HS-27A (cell line): ENCODE measurements at regions not wholly inside any gene's neighbourhood (a gene's known extent, or its start where the extent isn't known, plus 50 kb on each side); places are given as distances from the start of the nearest gene placed in this dataset.

Source experiments
- DNase-seq: peaks from one replicate; pipeline ENCODE4 v3.0.0-alpha.2; 2012; ENCODE audit warnings: low read depth, missing footprints

DNA sequence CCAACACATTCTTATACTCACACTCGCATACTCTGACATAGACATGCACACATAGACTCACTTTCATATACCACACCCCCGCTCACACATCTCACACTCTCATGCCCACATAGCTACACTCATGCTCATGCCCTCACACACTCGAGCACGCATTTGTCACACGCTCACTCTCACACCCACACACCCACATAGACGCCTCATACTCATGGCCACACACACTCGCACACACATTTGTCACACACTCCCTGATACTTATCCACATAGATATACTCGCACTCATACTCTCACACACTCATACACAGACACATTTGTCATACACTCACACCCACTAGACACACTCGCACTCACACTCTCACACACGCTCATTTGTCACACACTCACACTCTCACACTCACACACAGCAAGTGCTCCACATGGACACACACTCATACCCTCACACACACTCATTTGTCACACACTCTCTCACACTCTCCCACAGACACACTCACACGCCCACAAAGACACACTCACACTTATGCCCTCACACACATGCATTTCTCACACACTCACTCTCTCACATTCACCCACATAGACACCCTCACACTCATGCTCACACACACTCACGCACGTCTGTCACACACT is 50.9 kb downstream of the TNP1 start:
- no peak for DNase-seq

DNA sequence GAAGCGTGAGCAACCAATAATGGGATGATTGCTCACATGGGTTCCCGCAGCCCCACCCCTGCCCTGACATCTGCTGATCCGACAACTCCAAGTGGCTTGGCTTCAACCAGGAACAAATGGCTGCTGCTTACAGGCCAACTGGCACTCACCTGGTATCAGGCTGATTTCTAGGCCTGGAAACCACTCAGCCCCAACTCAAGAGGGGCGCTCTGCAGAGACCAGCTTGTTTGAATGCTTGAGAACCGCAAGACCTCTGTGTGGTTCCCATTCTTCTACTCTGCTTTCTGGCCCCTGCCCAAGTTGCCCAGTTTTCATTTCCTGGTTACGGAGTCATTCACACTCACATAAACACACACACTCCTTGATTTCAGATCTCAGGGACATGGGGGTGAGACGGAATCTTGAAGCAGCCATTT is 52.0 kb downstream of the TNP1 start:
- DNase-seq, result no peak

DNA sequence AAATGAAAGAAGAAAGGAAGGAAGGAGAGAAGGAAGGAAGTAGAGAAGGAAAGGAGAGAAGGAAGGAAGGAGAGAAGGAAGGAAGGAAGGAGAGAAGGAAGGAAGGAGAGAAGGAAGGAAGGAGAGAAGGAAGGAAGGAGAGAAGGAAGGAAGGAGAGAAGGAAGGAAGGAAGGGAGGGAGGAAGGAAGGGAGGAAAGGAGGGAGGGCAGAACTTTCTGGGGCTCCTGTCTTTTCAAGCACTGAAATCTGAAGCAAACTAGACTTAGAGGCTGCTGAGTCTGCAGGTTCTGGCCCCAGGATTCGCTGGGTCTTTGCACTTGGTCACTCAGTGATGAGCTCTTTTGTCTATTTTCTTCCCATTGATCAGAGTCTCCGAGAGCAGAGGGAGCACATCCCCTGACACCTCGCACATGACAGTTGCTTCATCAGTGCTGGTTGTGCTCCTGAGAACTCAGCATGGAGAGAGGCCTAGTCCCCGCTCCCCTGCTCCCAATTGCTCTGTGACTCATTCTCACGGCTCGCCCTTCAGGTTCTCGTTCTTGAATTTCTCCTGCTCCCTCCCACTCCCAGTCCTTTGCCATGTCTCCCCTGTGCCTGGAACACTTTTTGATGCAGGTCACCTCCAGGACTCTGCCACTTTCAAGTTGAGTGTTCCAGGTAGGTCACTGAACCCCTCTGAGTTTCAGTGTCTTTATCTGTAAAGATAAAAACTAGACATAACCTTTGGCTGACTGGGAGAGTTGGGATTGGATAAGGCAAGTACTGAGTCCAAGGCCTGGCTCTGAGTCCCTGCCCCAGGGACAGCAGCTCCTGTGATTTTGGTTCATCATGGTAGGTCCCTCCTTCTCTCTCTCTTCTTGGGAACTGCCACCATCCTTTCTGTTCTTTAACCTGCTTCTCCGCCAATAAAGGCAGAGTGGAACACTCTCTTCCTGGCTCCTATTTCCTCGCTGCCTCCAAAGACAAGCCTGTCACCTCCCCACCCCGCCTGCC is 55.2 kb downstream of the TNP1 start:
- DNase-seq, result no peak

DNA sequence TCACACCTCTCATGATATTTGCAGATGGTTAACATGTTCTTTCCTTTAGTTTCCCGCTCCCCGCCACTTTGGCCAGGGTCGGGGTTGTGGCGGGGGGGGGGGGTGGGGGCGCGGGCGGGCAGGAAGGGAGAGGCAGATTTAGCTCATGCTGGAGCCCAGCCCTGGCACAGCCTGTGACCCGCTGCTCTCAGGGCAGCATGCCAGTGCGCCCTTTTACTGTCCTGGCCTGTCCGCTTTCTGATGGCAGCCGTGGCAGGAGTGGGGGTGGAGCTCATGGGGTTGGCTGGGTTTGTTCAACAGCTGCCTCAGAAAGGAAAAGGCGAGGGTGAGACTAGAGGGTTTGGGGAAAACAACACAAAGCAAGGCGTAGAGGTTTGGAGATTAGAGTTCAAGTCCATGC is 56.1 kb downstream of the TNP1 start:
- DNase-seq, result no peak

DNA sequence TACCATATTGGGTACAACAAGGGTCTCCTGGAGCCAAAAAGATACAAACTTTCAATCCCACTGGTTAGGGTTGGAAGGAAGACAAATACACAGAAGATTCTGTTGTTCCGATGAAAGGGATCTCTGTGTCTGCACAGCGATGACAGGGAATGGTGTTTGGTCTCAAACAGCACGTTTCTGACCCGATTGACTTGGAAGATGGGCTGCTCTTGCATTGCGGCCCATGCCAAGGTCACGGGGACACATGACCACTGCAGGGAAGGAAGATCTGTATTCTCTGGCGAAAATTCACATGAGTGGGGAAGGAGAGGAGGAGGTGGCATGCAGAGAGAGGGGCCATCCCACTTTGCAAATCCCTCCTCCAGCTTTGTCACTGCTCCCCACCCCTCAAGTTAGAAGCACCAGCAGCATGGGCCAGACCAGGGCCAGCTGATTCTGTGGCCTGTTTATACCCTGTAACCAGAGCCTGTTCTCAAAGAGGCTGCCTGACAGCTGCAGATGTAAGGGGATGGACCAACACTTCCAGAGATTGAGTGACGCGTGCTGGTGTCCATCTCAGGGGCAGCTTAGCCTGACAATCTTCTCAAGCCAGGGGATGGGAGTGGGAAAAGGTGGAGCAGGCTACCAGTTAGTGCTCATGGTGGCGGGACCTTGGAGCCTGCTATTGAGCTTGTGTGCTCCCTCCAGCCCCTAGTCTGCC is 57.2 kb downstream of the TNP1 start:
- DNase-seq, result no peak

DNA sequence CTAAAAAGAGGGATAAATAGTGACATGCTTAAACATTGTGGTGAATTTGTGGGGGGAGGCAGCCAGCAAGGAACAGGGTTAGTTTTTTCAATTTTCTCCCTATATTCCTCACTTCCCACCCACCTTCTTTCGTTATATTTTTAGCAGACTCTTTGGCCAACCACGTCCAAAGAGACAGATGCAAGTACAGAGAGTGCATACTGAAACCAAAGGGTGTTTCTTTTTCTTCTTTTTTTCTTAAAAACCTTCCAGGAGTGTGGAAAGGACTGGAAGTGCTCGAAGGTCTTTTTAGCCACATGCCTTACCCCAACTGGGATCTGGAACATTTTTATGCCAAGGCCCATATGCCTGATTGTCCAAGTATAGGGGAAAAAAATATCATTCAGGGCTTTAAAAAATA is 59.0 kb downstream of the TNP1 start:
- DNase-seq, result no peak

DNA sequence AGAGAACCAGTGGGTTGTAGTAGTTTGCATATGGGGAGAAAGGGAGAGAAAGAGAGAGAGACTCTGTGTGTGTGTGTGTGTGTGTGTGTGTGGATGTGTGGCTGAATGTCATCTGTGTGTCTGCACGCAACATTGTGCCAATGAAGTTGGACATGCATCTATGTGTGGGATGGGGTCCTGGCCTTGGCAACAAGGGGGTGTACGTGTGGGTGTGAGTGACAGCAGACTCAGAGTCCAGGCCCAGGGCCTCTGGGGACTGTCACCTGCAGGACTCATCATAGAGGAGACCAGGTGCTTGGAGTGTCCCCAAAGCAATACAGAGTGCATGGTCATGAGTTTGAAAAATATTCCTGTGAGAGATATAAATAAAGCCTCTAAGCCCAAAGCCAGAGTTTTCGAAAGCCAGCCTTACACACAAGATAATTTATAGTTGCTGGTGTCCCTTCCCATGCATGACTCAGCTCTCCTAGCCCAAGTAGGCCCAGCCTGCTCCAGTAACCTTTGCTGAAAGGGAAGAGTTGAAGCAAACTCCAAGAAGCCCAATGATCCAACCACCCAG is 59.9 kb downstream of the TNP1 start:
- no peak for DNase-seq

DNA sequence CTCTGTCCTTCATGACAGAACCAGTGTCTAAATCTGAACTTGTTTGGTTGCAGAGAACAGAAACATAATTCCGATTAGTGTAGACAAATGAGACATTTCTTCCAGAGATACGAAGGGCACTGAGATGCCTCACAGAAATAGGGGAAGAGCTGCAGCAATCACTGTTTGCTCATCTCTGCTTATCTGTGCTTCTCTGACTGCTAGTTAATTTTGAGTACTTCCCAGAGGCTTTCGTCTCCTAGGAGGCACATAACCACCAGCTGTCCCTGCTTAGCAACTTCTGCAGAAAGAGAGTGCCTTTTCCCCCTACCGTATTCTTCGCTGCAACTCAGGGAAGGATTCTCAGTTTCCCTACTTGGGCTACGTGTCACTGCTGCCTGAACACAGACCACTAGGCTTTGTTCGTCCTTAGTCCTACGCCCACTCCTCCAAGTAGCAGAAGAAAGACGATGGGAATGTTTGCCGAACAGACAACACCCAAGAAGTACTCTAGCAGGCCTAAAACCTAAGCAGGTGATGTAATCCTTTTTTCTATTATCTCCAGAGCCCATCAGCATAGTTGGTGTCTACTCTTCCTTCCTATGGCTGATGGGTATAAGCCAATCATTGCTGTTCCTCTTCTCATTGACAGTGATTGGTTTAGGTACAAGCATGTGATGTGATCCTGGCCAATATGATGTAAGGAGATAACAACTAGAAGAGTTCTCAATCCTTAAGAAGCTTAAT is 63.6 kb downstream of the TNP1 start:
- no peak for DNase-seq

DNA sequence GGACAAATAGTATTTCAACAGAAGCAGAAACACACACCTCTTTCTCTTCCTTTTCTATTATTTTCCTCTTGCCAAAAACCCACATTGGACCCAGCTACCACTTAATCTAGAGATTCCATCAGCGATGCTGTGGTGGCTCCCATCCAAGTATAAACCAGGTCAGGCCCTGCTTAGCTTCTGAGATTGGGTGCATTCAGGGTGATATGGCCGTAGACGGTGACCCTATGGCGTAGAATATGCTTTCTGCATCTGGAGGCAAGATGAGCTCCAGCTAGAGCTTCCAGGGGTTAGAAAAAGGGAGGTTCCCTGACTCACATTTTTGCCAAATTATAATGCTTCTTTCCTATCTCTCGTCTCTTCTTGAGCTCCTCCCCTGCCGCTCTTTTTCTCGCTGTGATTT is 66.5 kb downstream of the TNP1 start:
- no peak for DNase-seq

DNA sequence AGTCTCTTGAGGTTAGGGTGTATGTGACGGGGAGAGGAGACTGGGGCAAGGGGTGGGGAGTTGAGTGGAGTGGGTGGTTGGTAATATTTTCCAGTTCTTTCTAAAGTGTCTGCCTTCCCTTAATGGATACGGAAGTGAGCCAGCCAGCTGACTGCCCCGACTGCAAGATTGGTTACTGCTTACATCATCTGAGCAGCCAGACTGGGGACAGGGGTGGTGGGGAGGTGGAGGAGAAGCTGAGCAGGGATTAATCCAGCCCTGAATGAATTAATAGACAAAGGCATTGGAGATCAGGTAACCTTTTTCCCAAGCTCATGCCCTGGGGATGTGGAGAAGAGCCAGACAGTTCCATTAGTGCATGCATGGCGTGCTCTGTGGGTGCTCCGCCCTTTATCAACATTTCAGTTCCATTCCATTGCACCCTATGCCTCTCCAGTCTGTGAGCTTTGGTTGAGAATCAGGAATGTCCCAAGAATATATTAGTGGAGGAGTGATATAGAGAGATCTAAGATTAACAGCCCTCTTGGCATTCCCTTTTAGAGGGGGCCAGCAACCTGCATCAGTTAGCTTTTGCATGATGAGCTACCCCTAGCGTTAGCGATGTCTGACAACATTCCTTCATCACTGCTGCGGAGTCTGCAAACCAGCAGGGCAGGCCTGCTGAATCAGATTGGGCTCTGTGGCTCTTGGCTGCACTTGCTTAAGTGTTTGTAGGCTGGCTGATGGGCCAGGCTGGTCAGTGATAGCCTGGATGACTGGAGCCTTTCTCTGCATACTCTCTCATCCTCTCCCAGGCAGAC is 67.4 kb downstream of the TNP1 start:
- no peak for DNase-seq

DNA sequence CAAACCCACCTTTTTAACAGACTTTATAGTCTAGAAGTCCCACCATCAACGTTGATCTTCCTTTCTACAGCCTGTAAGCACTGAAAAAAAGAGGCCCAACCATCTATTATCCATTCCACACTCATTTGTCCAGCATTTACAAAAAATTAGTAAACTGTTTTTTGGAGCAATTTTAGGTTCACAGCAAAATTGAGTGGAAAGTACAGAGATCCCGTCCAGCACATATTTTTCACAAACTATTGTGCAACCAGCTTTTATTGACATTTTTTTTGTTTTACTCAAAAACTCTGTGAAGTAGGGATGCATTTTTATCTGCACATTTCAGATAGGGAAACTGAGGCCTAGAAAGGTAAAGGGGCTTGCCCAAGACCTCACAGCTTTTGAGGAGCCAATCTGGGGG is 68.6 kb downstream of the TNP1 start:
- no peak for DNase-seq

DNA sequence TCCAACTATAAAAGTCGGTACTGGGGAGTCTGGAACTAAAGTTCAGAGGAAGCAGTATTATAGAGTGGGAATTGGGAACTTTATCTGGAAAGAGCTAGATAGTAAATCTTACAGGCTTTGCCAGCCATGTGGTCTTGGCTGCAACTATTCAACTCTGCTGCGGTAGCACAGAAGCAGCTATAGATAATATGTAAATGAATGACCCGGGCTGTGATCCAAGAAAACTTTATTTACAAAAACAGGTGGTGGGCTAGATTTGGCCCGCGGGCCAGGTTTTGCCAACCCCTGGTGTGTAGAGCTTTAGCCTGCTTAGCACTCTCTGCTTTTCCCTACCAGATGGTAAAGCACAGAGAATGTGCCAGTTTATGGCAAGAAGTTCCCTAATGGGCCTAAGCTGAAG is 70.8 kb downstream of the TNP1 start:
- no peak for DNase-seq

DNA sequence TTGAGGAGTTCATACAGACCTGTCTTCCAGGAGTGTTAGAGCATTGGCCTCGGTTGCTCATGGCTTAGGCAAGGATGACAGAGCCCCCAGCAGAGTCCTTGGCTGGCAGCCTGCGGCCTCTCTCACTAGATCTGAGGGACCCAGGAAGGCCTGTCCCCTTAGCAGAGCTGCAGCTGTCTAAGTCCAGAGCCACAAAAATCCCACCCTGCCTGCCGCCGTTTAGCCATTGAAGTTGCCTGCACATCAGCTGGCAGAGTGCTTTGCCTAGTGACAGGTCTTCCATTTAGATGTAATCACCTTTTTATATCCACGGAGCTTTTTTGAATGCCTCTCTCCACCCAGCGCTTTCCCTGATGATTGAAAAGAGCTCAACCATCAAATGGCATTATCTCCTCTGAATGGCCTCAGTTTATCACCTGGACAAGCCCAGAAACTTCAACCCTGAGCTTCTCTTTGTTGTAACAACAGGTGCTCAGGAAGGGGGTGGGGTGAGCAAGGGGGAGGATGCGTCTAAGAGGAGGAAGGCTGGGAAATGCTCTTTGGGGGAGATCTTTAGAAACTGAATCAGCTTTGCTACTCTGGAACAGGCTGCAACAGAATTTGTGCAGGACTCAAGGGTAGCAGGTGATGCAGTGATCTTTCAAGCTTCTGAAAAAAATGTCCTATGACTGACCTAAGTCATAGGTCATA is 71.9 kb downstream of the TNP1 start:
- no peak for DNase-seq

DNA sequence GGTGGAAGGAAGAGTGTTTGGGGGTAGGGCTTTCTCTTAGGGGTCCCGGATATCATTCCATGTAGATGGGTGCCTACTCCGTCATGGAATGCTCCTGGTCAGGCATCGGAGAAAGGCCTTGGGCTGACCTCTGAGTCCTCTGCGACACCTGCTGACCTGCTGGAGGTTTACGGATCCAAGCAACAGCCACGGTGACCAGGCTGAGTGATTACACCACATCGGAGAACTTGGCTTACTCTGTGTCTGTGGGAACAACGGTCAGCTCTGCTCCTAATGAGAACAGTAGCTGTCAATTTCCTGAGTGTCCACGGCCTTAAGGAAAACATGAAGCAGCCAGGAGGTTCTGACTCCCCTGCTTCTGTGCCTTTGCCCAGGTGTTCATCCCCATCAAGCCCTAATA is 73.2 kb downstream of the TNP1 start:
- no peak for DNase-seq

DNA sequence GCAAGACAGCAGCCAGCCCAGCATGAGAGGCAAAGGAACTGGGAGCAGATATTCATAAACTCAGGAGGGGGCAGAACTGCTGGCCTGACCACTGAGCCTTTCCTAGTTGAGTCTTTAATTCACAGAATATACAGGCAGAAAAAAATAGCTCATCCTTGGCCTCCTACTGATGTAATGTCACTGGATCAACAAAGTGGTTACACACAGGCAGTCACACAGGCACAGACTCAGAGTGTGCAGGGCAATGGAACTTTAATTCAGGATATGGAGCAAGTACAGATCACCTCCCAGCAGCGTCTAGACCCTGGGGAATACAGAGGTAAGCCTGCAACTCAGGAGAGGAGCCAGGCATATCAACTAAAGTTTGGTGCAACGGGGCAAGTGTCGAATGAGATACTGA is 75.4 kb downstream of the TNP1 start:
- no peak for DNase-seq

DNA sequence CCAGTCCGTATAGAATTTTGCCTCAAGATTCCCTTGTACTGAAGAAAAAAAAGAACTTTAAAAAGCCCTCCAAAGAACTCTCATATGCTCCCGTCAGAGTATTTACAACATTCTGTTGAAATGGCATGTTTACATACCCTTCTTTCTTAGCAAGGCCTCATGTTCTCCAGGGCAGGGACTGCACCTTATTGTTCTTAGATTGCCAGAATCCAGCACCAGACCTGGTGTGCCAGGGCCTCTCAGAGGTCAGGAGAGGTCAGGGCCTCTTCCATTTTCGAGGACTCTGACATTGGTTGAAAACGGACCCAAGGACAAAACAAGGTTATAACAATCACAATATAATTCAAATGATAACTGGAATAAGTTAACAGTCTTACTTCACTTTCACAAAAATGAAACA is 78.2 kb downstream of the TNP1 start:
- no peak for DNase-seq

DNA sequence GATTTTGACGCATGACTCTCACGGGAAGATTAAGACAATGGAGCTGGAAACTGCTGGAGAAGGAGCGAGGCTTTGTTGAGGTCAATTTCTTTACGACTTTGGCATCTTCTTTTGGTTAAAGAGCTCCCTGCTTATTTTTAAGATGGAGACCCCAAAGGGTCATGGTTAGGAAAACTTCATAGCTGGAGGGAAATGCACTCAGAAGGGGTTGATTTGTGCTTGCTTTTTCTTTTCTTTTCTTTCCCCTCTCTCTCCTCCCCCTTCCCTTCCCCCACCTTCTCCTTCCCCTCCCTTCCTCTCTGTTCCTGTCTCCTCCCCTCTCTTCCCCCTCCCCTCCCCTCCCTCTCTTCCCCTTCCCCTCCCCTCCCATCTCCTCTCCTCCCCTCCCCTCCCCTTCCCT is 79.0 kb downstream of the TNP1 start:
- DNase-seq, result no peak

DNA sequence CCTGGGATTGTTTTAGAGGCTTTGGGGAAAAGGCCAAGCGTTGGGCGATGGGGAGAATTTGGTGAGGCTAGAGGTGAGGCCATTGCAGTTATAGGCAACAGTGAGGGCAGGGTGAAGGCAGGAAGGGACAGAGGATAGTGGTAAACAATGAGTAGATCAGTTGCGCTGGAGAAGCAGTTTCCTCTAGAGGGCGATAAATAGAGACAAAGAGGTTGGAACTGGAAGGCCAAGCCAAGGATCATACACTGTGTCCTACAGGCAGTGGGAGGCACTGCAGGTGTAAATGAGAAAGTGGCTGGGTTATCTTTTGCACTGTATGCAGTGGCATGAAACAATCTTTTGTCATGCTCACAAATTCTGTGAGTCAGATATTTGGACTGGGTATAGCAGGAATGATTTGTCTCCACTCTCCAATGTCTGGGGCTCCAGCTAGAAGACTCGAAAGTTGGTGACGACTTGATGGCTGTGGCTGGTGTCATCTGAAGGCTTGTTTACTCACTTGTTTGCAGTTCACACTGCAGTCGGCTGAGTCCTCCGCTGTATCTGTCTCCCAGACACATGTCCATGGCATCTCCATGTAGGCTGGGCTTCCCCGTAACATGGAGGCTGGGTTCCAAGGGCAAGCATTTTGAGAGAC is 82.1 kb downstream of the TNP1 start:
- DNase-seq, result peak; percentile 38

DNA sequence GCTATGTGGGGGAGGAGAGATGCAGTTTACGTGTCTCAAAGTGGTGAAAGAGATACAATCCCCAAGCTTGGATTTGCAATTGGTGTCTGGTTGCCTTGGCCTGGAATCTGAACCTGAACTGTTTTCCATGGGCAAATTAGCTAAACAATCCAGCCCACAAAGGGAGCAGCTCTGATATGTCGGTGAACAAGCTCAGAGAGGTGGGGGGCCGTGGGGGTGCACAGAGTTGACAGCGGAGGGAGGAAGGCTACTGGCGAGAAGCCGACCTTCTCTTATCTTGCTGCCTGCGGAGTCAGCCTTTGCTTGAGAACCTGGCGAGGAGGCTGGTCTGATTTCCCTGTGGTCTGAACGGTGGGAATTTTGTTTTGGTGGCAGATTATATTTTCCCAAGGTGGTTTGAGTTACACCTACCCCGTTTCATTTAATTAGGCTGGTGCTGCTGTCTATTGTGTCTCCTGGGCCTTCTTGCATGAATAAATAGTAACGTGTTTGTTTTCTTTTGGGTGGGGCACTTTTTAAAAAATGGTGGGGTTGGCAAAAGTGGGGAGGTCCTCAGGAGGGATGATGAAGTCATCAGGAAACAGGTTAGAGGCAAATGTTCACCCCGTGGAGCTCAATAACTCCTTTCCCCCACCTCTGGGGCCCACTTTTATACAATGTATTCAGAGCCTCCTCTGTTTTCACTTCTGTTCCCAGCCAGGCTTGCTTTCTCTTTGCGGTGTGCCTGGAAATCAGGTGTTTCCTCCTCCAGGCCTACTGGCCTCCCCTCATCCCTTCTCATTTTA is 80.9 kb upstream of the IGFBP5 start:
- no peak for DNase-seq
